ENCODE measurements at regions not wholly inside any gene's neighbourhood (a gene's known extent, or its start where the extent isn't known, plus 50 kb on each side); places are given as distances from the start of the nearest gene placed in this dataset.

DNA sequence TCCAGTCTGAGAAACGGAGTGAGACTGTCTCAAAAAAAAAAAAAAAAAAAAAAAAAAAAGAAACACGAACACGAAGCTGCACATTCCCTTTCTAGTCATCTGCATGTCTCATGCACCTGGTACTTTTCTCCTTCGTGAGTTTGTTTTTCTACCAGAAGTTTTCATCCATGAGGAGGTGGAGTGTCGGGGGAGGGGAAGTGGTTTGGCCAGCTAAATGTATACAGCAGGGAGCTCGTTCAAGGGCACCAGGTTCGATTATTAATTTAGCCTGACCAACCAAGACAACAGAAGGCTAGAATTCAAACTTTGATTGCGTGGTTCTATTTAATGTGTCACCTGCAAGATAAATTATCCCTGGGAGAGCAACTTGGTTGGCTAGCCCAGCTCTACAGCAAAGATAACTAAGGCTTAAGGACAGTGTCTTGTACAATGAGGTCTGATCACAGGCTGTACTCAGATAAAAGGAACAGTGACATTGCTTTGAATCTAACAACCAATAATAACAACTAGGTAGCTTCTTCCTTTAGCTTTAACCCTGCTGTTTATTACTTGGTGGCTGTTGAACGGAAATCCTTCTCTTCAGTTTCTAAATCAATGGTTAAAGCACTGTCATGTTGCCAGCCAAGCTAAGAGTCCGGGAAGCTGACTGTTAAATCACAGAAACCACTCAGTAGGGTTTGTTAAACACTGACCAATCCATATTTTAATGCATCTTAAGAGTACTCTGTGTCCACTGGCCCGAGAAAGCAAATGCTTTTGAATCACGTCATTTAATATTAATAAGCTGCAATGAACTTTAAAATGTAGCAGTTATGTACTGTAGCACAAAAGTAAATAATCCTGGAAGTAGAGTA, 98.4 kb upstream of the STARD13 start:
- H3F3A ChIP-seq (ENCODE audit: insufficient read depth, low read length) = no peaks in the 10 kb centered on the region
- no peaks in the 10 kb centered on the region for H4K20me1 ChIP-seq (ENCODE audit: insufficient read depth, low read length)
- H3K4me1 ChIP-seq (ENCODE audit: low read length) = no peaks in the 10 kb centered on the region
- H3K79me2 ChIP-seq (ENCODE audit: low read length) = no peaks in the 10 kb centered on the region
- no peaks in the 10 kb centered on the region for H3K9me2 ChIP-seq (replicated peaks; ENCODE audit: insufficient read depth, low read length)
- TF ChIP-seq EZH2phosphoT487 (IDR thresholded peaks at IDR 0.05; ENCODE audit: low read length) (no peak), EZH2 (optimal IDR thresholded peaks at IDR 0.05; ENCODE audit: low read depth, low read length) (no peak)
- TF ChIP-seq, protein P1, sequence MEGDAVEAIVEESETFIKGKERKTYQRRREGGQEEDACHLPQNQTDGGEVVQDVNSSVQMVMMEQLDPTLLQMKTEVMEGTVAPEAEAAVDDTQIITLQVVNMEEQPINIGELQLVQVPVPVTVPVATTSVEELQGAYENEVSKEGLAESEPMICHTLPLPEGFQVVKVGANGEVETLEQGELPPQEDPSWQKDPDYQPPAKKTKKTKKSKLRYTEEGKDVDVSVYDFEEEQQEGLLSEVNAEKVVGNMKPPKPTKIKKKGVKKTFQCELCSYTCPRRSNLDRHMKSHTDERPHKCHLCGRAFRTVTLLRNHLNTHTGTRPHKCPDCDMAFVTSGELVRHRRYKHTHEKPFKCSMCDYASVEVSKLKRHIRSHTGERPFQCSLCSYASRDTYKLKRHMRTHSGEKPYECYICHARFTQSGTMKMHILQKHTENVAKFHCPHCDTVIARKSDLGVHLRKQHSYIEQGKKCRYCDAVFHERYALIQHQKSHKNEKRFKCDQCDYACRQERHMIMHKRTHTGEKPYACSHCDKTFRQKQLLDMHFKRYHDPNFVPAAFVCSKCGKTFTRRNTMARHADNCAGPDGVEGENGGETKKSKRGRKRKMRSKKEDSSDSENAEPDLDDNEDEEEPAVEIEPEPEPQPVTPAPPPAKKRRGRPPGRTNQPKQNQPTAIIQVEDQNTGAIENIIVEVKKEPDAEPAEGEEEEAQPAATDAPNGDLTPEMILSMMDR (IDR thresholded peaks at IDR 0.05; ENCODE audit: low read length) = no peak
- no peak for DNase-seq
- H3K9ac ChIP-seq (ENCODE audit: low read length) = no peak overlapping the region
- H3K27me3 ChIP-seq (replicated peaks; ENCODE audit: insufficient read depth, low read length) = no peaks in the 10 kb centered on the region
- no peak overlapping the region for H2AFZ ChIP-seq (ENCODE audit: low read length)
- no peaks in the 10 kb centered on the region for H3K36me3 ChIP-seq (replicated peaks; ENCODE audit: insufficient read depth, low read length)
- H3K4me3 ChIP-seq (ENCODE audit: low read length) = no peak overlapping the region
- no peak overlapping the region for H3K4me2 ChIP-seq (ENCODE audit: low read depth, low read length)
- no peak overlapping the region for H3K27ac ChIP-seq (ENCODE audit: low read length)
- no peaks in the 10 kb centered on the region for H3K9me3 ChIP-seq (replicated peaks; ENCODE audit: insufficient read depth, low read length)

DNA sequence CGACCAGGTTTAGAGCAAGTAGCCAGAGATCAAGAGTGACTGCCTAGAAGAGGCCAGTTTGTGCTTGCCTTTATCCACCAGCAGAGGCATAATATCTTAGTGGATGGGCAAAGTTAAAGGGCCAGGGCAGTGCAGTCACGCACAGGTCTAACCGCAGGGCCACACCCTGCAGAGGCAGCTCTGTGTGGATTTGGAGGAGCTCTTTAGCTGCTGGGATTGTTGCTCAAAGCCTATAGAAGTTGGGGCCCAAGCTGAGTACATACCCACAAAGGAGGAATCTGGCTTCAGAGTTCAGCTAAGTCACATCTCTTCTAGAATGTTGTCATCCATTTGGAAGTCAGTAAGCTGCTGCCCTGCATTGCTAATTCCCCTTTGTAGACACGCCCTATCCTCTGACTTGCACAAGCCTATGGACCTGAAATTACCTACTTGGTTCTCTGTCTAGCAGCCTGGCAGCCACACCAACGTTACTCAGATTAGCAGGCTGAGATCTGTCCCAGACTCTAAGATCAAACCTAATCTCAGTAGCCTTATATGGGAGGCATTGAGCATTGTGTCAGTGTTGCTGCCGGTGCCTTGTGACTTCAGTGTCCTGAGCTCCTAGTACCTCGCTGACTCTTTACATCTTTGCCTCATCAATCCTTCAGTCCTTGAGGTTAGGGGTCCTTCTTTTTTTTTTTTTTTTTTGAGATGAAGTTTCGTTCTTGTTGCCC, 102.9 kb upstream of the STARD13 start:
- no peaks in the 10 kb centered on the region for H3F3A ChIP-seq (ENCODE audit: insufficient read depth, low read length)
- no peak overlapping the region for H2AFZ ChIP-seq (ENCODE audit: low read length)
- H3K4me2 ChIP-seq (ENCODE audit: low read depth, low read length) = no peak overlapping the region
- no peak overlapping the region for H3K4me3 ChIP-seq (ENCODE audit: low read length)
- H3K9me3 ChIP-seq (replicated peaks; ENCODE audit: insufficient read depth, low read length) = no peaks in the 10 kb centered on the region
- no peaks in the 10 kb centered on the region for H3K27me3 ChIP-seq (replicated peaks; ENCODE audit: insufficient read depth, low read length)
- no peaks in the 10 kb centered on the region for H3K36me3 ChIP-seq (replicated peaks; ENCODE audit: insufficient read depth, low read length)
- DNase-seq = no peak
- H4K20me1 ChIP-seq (ENCODE audit: insufficient read depth, low read length) = no peaks in the 10 kb centered on the region
- H3K9me2 ChIP-seq (replicated peaks; ENCODE audit: insufficient read depth, low read length) = no peaks in the 10 kb centered on the region
- H3K27ac ChIP-seq (ENCODE audit: low read length) = no peak overlapping the region
- no peaks in the 10 kb centered on the region for H3K79me2 ChIP-seq (ENCODE audit: low read length)
- no peaks in the 10 kb centered on the region for H3K4me1 ChIP-seq (ENCODE audit: low read length)
- H3K9ac ChIP-seq (ENCODE audit: low read length) = no peak overlapping the region
- TF ChIP-seq EZH2phosphoT487 (IDR thresholded peaks at IDR 0.05; ENCODE audit: low read length) (no peak), EZH2 (optimal IDR thresholded peaks at IDR 0.05; ENCODE audit: low read depth, low read length) (no peak)
- TF ChIP-seq, protein P1 (IDR thresholded peaks at IDR 0.05; ENCODE audit: low read length) = no peak

DNA sequence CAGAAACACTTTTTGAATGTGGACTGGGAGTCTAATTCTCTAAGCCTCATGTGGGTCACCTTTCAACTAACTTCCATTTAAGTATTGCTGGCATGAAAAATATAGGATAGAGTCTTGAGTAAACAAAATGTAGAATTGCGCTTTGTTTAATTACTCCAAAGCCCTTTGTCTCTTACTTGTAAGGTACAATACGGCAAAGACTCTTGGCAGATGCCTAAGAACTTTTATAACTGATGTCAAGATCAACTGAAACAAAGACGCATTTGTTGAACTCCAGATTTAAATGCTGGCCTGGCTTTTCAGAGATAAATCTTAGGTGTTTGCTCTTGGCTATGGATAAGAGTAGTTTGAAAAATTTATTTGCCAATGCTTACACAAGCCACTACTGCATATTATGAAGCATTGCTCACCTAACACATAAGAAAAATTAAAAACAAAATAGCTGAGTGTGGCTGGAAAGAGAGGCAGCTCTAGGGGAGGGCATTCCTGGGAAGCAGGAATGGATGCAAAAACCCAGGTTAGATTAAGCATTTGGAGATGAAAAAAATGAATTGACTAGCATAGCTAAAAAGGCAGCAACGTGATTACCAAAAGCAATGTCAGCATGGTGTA, 107.3 kb upstream of the STARD13 start:
- Histone ChIP-seq H3K9ac (ENCODE audit: low read length) (no peak overlapping the region), H3K36me3 (replicated peaks; ENCODE audit: insufficient read depth, low read length) (no peaks in the 10 kb centered on the region), H3K4me3 (ENCODE audit: low read length) (no peak overlapping the region), H3K27me3 (replicated peaks; ENCODE audit: insufficient read depth, low read length) (no peaks in the 10 kb centered on the region), H3K9me3 (replicated peaks; ENCODE audit: insufficient read depth, low read length) (no peaks in the 10 kb centered on the region), H3K4me2 (ENCODE audit: low read depth, low read length) (no peak overlapping the region), H3K79me2 (ENCODE audit: low read length) (no peaks in the 10 kb centered on the region), H3F3A (ENCODE audit: insufficient read depth, low read length) (no peaks in the 10 kb centered on the region), H4K20me1 (ENCODE audit: insufficient read depth, low read length) (no peaks in the 10 kb centered on the region), H3K4me1 (ENCODE audit: low read length) (no peaks in the 10 kb centered on the region), H3K9me2 (replicated peaks; ENCODE audit: insufficient read depth, low read length) (no peaks in the 10 kb centered on the region), H2AFZ (ENCODE audit: low read length) (no peak overlapping the region), H3K27ac (ENCODE audit: low read length) (no peak overlapping the region)
- no peak for DNase-seq
- TF ChIP-seq, protein P1 (IDR thresholded peaks at IDR 0.05; ENCODE audit: low read length) = no peak
- TF ChIP-seq EZH2phosphoT487 (IDR thresholded peaks at IDR 0.05; ENCODE audit: low read length) (no peak), EZH2 (optimal IDR thresholded peaks at IDR 0.05; ENCODE audit: low read depth, low read length) (no peak)
